Panc1 (cell line): ENCODE measurements at regions not wholly inside any gene's neighbourhood (a gene's known extent, or its start where the extent isn't known, plus 50 kb on each side); places are given as distances from the start of the nearest gene placed in this dataset.

Source experiments
- POLR2AphosphoS5 ChIP-seq: IDR thresholded peaks from 2 replicates; pipeline ENCODE4 v1.6.1; 2012; ENCODE audit warnings: mild to moderate bottlenecking, low read depth, low read length, moderate library complexity
- SIN3A ChIP-seq: IDR thresholded peaks from 2 replicates; pipeline ENCODE4 v1.6.1; 2012; ENCODE audit warnings: low read depth, mild to moderate bottlenecking, low read length, moderate library complexity, borderline replicate concordance; ENCODE audit not compliant: insufficient read depth
- TCF7L2 ChIP-seq: IDR thresholded peaks from 2 replicates; pipeline ENCODE4 v1.6.1; 2011; ENCODE audit warnings: mild to moderate bottlenecking, low read depth, low read length, inconsistent platforms
- TF ChIP-seq, protein P1 (sequence below): fragments of 450-650 bp; IDR thresholded peaks from 2 replicates; pipeline ENCODE4 v1.5.1; 2017; ENCODE audit warnings: mild to moderate bottlenecking
- TF ChIP-seq, protein P2 (sequence below), 2 experiments: IDR thresholded peaks; 2 replicates each; pipeline ENCODE4 v1.6.1; 2011 to 2012; ENCODE audit warnings: low read depth in 2 of 2, control low read depth in 1 of 2, low read length in 1 of 2, mild to moderate bottlenecking in 1 of 2, moderate library complexity in 1 of 2; ENCODE audit not compliant: insufficient read depth in 1 of 2

DNA sequence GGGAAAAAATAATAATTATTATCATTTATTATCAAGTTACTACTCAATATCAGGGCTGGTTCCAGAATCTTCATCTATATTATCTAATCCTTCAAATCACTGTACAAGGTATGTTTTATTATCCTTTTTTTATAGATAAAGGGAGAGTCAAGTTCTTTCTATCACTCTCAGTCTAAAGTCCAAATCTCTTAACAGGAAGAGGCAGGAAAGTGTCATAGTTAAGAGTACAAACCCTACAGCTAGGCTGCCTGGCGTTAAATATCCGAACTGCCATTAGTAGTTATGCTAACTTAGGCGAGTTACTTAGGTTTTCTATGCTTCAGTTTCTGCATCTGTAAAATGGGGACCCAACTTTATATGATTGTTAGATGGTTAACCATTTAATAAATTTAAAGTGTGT lies 99.4 kb upstream of the CCDC91 start:
- no peak for TF ChIP-seq TCF7L2
- no peak for TF ChIP-seq SIN3A
- TF ChIP-seq, protein P1, sequence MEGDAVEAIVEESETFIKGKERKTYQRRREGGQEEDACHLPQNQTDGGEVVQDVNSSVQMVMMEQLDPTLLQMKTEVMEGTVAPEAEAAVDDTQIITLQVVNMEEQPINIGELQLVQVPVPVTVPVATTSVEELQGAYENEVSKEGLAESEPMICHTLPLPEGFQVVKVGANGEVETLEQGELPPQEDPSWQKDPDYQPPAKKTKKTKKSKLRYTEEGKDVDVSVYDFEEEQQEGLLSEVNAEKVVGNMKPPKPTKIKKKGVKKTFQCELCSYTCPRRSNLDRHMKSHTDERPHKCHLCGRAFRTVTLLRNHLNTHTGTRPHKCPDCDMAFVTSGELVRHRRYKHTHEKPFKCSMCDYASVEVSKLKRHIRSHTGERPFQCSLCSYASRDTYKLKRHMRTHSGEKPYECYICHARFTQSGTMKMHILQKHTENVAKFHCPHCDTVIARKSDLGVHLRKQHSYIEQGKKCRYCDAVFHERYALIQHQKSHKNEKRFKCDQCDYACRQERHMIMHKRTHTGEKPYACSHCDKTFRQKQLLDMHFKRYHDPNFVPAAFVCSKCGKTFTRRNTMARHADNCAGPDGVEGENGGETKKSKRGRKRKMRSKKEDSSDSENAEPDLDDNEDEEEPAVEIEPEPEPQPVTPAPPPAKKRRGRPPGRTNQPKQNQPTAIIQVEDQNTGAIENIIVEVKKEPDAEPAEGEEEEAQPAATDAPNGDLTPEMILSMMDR: no peak
- TF ChIP-seq POLR2AphosphoS5: no peak
- TF ChIP-seq, protein P2, sequence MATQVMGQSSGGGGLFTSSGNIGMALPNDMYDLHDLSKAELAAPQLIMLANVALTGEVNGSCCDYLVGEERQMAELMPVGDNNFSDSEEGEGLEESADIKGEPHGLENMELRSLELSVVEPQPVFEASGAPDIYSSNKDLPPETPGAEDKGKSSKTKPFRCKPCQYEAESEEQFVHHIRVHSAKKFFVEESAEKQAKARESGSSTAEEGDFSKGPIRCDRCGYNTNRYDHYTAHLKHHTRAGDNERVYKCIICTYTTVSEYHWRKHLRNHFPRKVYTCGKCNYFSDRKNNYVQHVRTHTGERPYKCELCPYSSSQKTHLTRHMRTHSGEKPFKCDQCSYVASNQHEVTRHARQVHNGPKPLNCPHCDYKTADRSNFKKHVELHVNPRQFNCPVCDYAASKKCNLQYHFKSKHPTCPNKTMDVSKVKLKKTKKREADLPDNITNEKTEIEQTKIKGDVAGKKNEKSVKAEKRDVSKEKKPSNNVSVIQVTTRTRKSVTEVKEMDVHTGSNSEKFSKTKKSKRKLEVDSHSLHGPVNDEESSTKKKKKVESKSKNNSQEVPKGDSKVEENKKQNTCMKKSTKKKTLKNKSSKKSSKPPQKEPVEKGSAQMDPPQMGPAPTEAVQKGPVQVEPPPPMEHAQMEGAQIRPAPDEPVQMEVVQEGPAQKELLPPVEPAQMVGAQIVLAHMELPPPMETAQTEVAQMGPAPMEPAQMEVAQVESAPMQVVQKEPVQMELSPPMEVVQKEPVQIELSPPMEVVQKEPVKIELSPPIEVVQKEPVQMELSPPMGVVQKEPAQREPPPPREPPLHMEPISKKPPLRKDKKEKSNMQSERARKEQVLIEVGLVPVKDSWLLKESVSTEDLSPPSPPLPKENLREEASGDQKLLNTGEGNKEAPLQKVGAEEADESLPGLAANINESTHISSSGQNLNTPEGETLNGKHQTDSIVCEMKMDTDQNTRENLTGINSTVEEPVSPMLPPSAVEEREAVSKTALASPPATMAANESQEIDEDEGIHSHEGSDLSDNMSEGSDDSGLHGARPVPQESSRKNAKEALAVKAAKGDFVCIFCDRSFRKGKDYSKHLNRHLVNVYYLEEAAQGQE (IDR thresholded peaks at IDR 0.05; ENCODE audit: insufficient read depth in 1 of 2, low read depth in 2 of 2, low read length in 1 of 2): no peak
